ENCODE measurements at regions not wholly inside any gene's neighbourhood (a gene's known extent, or its start where the extent isn't known, plus 50 kb on each side); places are given as distances from the start of the nearest gene placed in this dataset.

- Histone ChIP-seq H3K27me3 (replicated peaks; ENCODE audit: insufficient read depth) (no peaks in the 10 kb centered on the region), H3K36me3 (no peaks in the 10 kb centered on the region), H3K27ac (no peak overlapping the region), H3K9me3 (no peaks in the 10 kb centered on the region), H3K4me3 (no peak overlapping the region), H3K4me1 (replicated peaks) (no peaks in the 10 kb centered on the region)
- TF ChIP-seq CTCF (IDR thresholded peaks at IDR 0.05) (no peak), POLR2AphosphoS5 (IDR thresholded peaks at IDR 0.05) (no peak), POLR2A (IDR thresholded peaks at IDR 0.05) (no peak)
- intact Hi-C loops (cut with DNase I) = no loop called here
- DNase-seq (ENCODE audit: low spot score) = no peak
- 75% methylated on average over 4 of the region's 4 CpGs for WGBS
Measured at GRCh38 chr3:189498995-189499704, 132.0 kb upstream of the TP63 start.

- no peak overlapping the region for H3K4me3 ChIP-seq
- WGBS = 94% methylated on average over 4 of the region's 4 CpGs
- H3K27me3 ChIP-seq (replicated peaks; ENCODE audit: insufficient read depth) = no peaks in the 10 kb centered on the region
- TF ChIP-seq CTCF (IDR thresholded peaks at IDR 0.05) (no peak), POLR2A (IDR thresholded peaks at IDR 0.05) (no peak), POLR2AphosphoS5 (IDR thresholded peaks at IDR 0.05) (no peak)
- H3K36me3 ChIP-seq = no peaks in the 10 kb centered on the region
- no peaks in the 10 kb centered on the region for H3K9me3 ChIP-seq
- intact Hi-C loops (cut with DNase I) = no loop called here
- H3K27ac ChIP-seq = no peak overlapping the region
- no peaks in the 10 kb centered on the region for H3K4me1 ChIP-seq (replicated peaks)
- no peak for DNase-seq (ENCODE audit: low spot score)
Measured at GRCh38 chr3:189500299-189500698, 130.9 kb upstream of the TP63 start.

GRCh38 chr3:189500798-189501495, 130.2 kb upstream of the TP63 start:
- intact Hi-C loops (cut with DNase I) = no loop called here
- Histone ChIP-seq H3K36me3 (no peaks in the 10 kb centered on the region), H3K4me1 (replicated peaks) (no peaks in the 10 kb centered on the region), H3K4me3 (no peak overlapping the region), H3K27me3 (replicated peaks; ENCODE audit: insufficient read depth) (no peaks in the 10 kb centered on the region), H3K27ac (no peak overlapping the region), H3K9me3 (no peaks in the 10 kb centered on the region)
- DNase-seq (ENCODE audit: low spot score) = no peak
- WGBS = 56% methylated on average over 3 of the region's 3 CpGs
- TF ChIP-seq CTCF (IDR thresholded peaks at IDR 0.05) (no peak), POLR2A (IDR thresholded peaks at IDR 0.05) (no peak), POLR2AphosphoS5 (IDR thresholded peaks at IDR 0.05) (no peak)

GRCh38 chr3:189502256-189502655, 128.9 kb upstream of the TP63 start:
- H3K9me3 ChIP-seq = no peaks in the 10 kb centered on the region
- 94% methylated on average over 4 of the region's 4 CpGs for WGBS
- no peak for TF ChIP-seq POLR2A (IDR thresholded peaks at IDR 0.05)
- no peak for TF ChIP-seq CTCF (IDR thresholded peaks at IDR 0.05)
- no peak for TF ChIP-seq POLR2AphosphoS5 (IDR thresholded peaks at IDR 0.05)
- intact Hi-C loops (cut with DNase I) = no loop called here
- no peaks in the 10 kb centered on the region for H3K4me1 ChIP-seq (replicated peaks)
- no peak overlapping the region for H3K4me3 ChIP-seq
- H3K27me3 ChIP-seq (replicated peaks; ENCODE audit: insufficient read depth) = no peaks in the 10 kb centered on the region
- DNase-seq (ENCODE audit: low spot score) = no peak
- H3K27ac ChIP-seq = no peak overlapping the region
- H3K36me3 ChIP-seq = no peaks in the 10 kb centered on the region

All from prostate gland (tissue), 2 donors.